ENCODE measurements at regions not wholly inside any gene's neighbourhood (a gene's known extent, or its start where the extent isn't known, plus 50 kb on each side); places are given as distances from the start of the nearest gene placed in this dataset.

GRCh38 chr10:128318913-128319312 lies 192.7 kb upstream of the MKI67 start:
- TF ChIP-seq EZH2 (IDR thresholded peaks at IDR 0.05; ENCODE audit: borderline replicate concordance, low read length) (no peak), CTCF (IDR thresholded peaks at IDR 0.05; ENCODE audit: low read length) (no peak)
